ENCODE measurements at regions not wholly inside any gene's neighbourhood (a gene's known extent, or its start where the extent isn't known, plus 50 kb on each side); places are given as distances from the start of the nearest gene placed in this dataset.
A peak's percentile ranks its signal among the peaks of the same experiment; 100 is the strongest.

- H2AFZ ChIP-seq (ENCODE audit: control insufficient read depth, low read length): no peak overlapping the region
- H4K20me1 ChIP-seq (ENCODE audit: control insufficient read depth, extremely low read depth, insufficient read depth, low read length): no peaks in the 10 kb centered on the region
- peak overlapping the region; percentile 20 for H3K4me2 ChIP-seq (ENCODE audit: control insufficient read depth, extremely low read depth, insufficient read depth, low read depth, low read length)
- peaks cover 17% of the 10 kb centered on the region for H3K4me1 ChIP-seq (ENCODE audit: control insufficient read depth, extremely low read depth, insufficient read depth, low read length)
- H3K4me3 ChIP-seq (ENCODE audit: control insufficient read depth in 2 of 3, extremely low read depth in 1 of 3, insufficient read depth in 2 of 3, low read depth in 1 of 3, low read length in 3 of 3): no peak overlapping the region
- no peak overlapping the region for H3K27ac ChIP-seq (ENCODE audit: control insufficient read depth, insufficient read depth, low read length)
- no peaks in the 10 kb centered on the region for H3K9me3 ChIP-seq (ENCODE audit: control insufficient read depth, low read depth, low read length)
- H3K36me3 ChIP-seq (ENCODE audit: control insufficient read depth in 2 of 2, extremely low read depth in 1 of 2, insufficient read depth in 2 of 2, low read length in 2 of 2): no peaks in the 10 kb centered on the region
- TF ChIP-seq CTCF (optimal IDR thresholded peaks at IDR 0.05 in 1 of 3, IDR thresholded peaks at IDR 0.05 in 1 of 3, conservative IDR thresholded peaks at IDR 0.05 in 1 of 3; ENCODE audit: extremely low read depth in 1 of 3, insufficient read depth in 2 of 3, low read length in 3 of 3) (no peak), EZH2 (IDR thresholded peaks at IDR 0.05; ENCODE audit: low read length) (no peak)
- H3K9me1 ChIP-seq (ENCODE audit: control insufficient read depth, extremely low read depth, insufficient read depth, low read length): no peaks in the 10 kb centered on the region
- no peak overlapping the region for H3K9ac ChIP-seq (ENCODE audit: control insufficient read depth, extremely low read depth, insufficient read depth, low read length)
- no peak for FAIRE-seq
- peaks cover 24% of the 10 kb centered on the region for H3K27me3 ChIP-seq (ENCODE audit: control insufficient read depth, extremely low read depth, insufficient read depth, low read length)
- no peaks in the 10 kb centered on the region for H3K79me2 ChIP-seq (ENCODE audit: control insufficient read depth, insufficient read depth, low read length)
- DNase-seq (ENCODE audit: low read depth, low spot score): no peak
- dilution Hi-C loops (cut with MboI; ENCODE audit: extremely low pct_ligation_motif_present, low sequenced_read_pairs): no loop called here
Observed at GRCh38 chr1:11340233-11340632, 67.2 kb downstream of the UBIAD1 start.

- Histone ChIP-seq H3K9ac (ENCODE audit: control insufficient read depth, extremely low read depth, insufficient read depth, low read length) (no peak overlapping the region), H2AFZ (ENCODE audit: control insufficient read depth, low read length) (no peak overlapping the region), H3K79me2 (ENCODE audit: control insufficient read depth, insufficient read depth, low read length) (no peaks in the 10 kb centered on the region), H3K4me3 (ENCODE audit: control insufficient read depth in 2 of 3, extremely low read depth in 1 of 3, insufficient read depth in 2 of 3, low read depth in 1 of 3, low read length in 3 of 3) (no peak overlapping the region), H3K36me3 (ENCODE audit: control insufficient read depth in 2 of 2, extremely low read depth in 1 of 2, insufficient read depth in 2 of 2, low read length in 2 of 2) (no peaks in the 10 kb centered on the region), H4K20me1 (ENCODE audit: control insufficient read depth, extremely low read depth, insufficient read depth, low read length) (no peaks in the 10 kb centered on the region), H3K27me3 (ENCODE audit: control insufficient read depth, extremely low read depth, insufficient read depth, low read length) (peaks cover 24% of the 10 kb centered on the region), H3K4me1 (ENCODE audit: control insufficient read depth, extremely low read depth, insufficient read depth, low read length) (peaks cover 17% of the 10 kb centered on the region), H3K4me2 (ENCODE audit: control insufficient read depth, extremely low read depth, insufficient read depth, low read depth, low read length) (peak overlapping the region; percentile 16), H3K27ac (ENCODE audit: control insufficient read depth, insufficient read depth, low read length) (no peak overlapping the region), H3K9me3 (ENCODE audit: control insufficient read depth, low read depth, low read length) (no peaks in the 10 kb centered on the region), H3K9me1 (ENCODE audit: control insufficient read depth, extremely low read depth, insufficient read depth, low read length) (no peaks in the 10 kb centered on the region)
- no peak for FAIRE-seq
- peak in 1 of 3 experiments; percentile 2 for TF ChIP-seq CTCF (optimal IDR thresholded peaks at IDR 0.05 in 1 of 3, IDR thresholded peaks at IDR 0.05 in 1 of 3, conservative IDR thresholded peaks at IDR 0.05 in 1 of 3; ENCODE audit: extremely low read depth in 1 of 3, insufficient read depth in 2 of 3, low read length in 3 of 3)
- TF ChIP-seq EZH2 (IDR thresholded peaks at IDR 0.05; ENCODE audit: low read length): no peak
- no peak for DNase-seq (ENCODE audit: low read depth, low spot score)
- dilution Hi-C loops (cut with MboI; ENCODE audit: extremely low pct_ligation_motif_present, low sequenced_read_pairs): no loop called here
Observed at GRCh38 chr1:11341901-11342552, 69.0 kb downstream of the UBIAD1 start.
